ENCODE measurements at regions not wholly inside any gene's neighbourhood (a gene's known extent, or its start where the extent isn't known, plus 50 kb on each side); places are given as distances from the start of the nearest gene placed in this dataset.

GRCh38 chr15:97501291-97501690 is 459.2 kb upstream of the ARRDC4 start:
- TF ChIP-seq CTCF (IDR thresholded peaks at IDR 0.05 in 4 of 5, conservative IDR thresholded peaks at IDR 0.05 in 1 of 5) = no peak
- no peak for TF ChIP-seq POLR2A (IDR thresholded peaks at IDR 0.05)

Data from gastrocnemius medialis (tissue), 4 donors.